ENCODE measurements at regions not wholly inside any gene's neighbourhood (a gene's known extent, or its start where the extent isn't known, plus 50 kb on each side); places are given as distances from the start of the nearest gene placed in this dataset.

GRCh38 chr9:106535439-106535838, 327.5 kb upstream of the ZNF462 start:
- H3K27ac ChIP-seq = no peak overlapping the region
- ATAC-seq (replicated peaks in 6 of 8) = no peak
- WGBS, 10 experiments = 0 to 71% (median 67%) methylated on average over 1 of the region's 1 CpG; no CpG with 5 or more reads in 5 of the 10 experiments
- H3K4me1 ChIP-seq (replicated peaks in 1 of 2) = no peaks in the 10 kb centered on the region
- no peak overlapping the region for H3K4me3 ChIP-seq
- in situ Hi-C loops (cut with MboI; ENCODE audit: low pct_unique_long_range_greater_than_20kb in 2 of 9, low sequenced_read_pairs in 9 of 9, unreplicated experiment in 9 of 9) = no loop called here

- WGBS, 10 experiments = 20 to 100% (median 88%) methylated on average over 1 to 6 of the region's 11 CpGs; no CpG with 5 or more reads in 2 of the 10 experiments
- ATAC-seq (replicated peaks in 6 of 8) = no peak
- no peak overlapping the region for H3K4me3 ChIP-seq
- no peaks in the 10 kb centered on the region for H3K4me1 ChIP-seq (replicated peaks in 1 of 2)
- no peak overlapping the region for H3K27ac ChIP-seq
- in situ Hi-C loops (cut with MboI; ENCODE audit: low pct_unique_long_range_greater_than_20kb in 2 of 9, low sequenced_read_pairs in 9 of 9, unreplicated experiment in 9 of 9) = no loop called here
Measured at GRCh38 chr9:106557996-106558667, 304.8 kb upstream of the ZNF462 start.

GRCh38 chr9:106560540-106560939, 302.4 kb upstream of the ZNF462 start:
- in situ Hi-C loops (cut with MboI; ENCODE audit: low pct_unique_long_range_greater_than_20kb in 2 of 9, low sequenced_read_pairs in 9 of 9, unreplicated experiment in 9 of 9) = no loop called here
- Histone ChIP-seq H3K27ac (no peak overlapping the region), H3K4me1 (replicated peaks in 1 of 2) (no peaks in the 10 kb centered on the region), H3K4me3 (no peak overlapping the region)
- ATAC-seq (replicated peaks in 6 of 8) = no peak
- 14 to 100% (median 100%) methylated on average over 1 of the region's 1 CpG; no CpG with 5 or more reads in 2 of the 10 experiments for WGBS, 10 experiments

GRCh38 chr9:106575823-106576222, 287.1 kb upstream of the ZNF462 start:
- H3K27ac ChIP-seq = peak overlapping the region; percentile 70 to 72
- H3K4me1 ChIP-seq (replicated peaks in 1 of 2) = peaks cover 8 to 15% of the 10 kb centered on the region in 2 donors
- WGBS, 10 experiments = 0 to 28% (median 20%) methylated on average over 1 to 5 of the region's 5 CpGs; no CpG with 5 or more reads in 4 of the 10 experiments
- no peak overlapping the region for H3K4me3 ChIP-seq
- in situ Hi-C loops (cut with MboI; ENCODE audit: low pct_unique_long_range_greater_than_20kb in 2 of 9, low sequenced_read_pairs in 9 of 9, unreplicated experiment in 9 of 9) = loop anchor here in 1 of 9 experiments (25.0 kb wide), 1 partner anchor 111 kb away; no protein-coding TSS in a partner anchor
- peak in 5 of 8 experiments; percentile 74 to 94 (median 89) for ATAC-seq (replicated peaks in 6 of 8)

GRCh38 chr9:106576232-106576760, 286.7 kb upstream of the ZNF462 start:
- H3K27ac ChIP-seq = peak overlapping the region; percentile 70 to 72

GRCh38 chr9:106577121-106577520, 285.8 kb upstream of the ZNF462 start:
- Histone ChIP-seq H3K4me3 (no peak overlapping the region), H3K27ac (no peak overlapping the region), H3K4me1 (replicated peaks in 1 of 2) (peaks cover 8 to 15% of the 10 kb centered on the region in 2 donors)
- ATAC-seq (replicated peaks in 6 of 8) = no peak
- in situ Hi-C loops (cut with MboI; ENCODE audit: low pct_unique_long_range_greater_than_20kb in 2 of 9, low sequenced_read_pairs in 9 of 9, unreplicated experiment in 9 of 9) = loop anchor here in 1 of 9 experiments (25.0 kb wide), 1 partner anchor 110 kb away; no protein-coding TSS in a partner anchor

More at GRCh38 chr9:106576232-106576760, 286.7 kb upstream of the ZNF462 start:
- Histone ChIP-seq H3K4me3 (no peak overlapping the region), H3K4me1 (replicated peaks in 1 of 2) (peaks cover 8 to 15% of the 10 kb centered on the region in 2 donors)
- ATAC-seq (replicated peaks in 6 of 8) = peak in 3 of 8 experiments; percentile 21 to 46 (median 35)
- WGBS, 10 experiments = 0 to 80% (median 33%) methylated on average over 1 to 5 of the region's 7 CpGs; no CpG with 5 or more reads in 3 of the 10 experiments
- in situ Hi-C loops (cut with MboI; ENCODE audit: low pct_unique_long_range_greater_than_20kb in 2 of 9, low sequenced_read_pairs in 9 of 9, unreplicated experiment in 9 of 9) = loop anchor here in 1 of 9 experiments (25.0 kb wide), 1 partner anchor 111 kb away; no protein-coding TSS in a partner anchor

- ATAC-seq (replicated peaks in 6 of 8) = no peak
- Histone ChIP-seq H3K4me3 (no peak overlapping the region), H3K27ac (no peak overlapping the region), H3K4me1 (replicated peaks in 1 of 2) (peaks cover 8 to 11% of the 10 kb centered on the region in 2 donors)
- in situ Hi-C loops (cut with MboI; ENCODE audit: low pct_unique_long_range_greater_than_20kb in 2 of 9, low sequenced_read_pairs in 9 of 9, unreplicated experiment in 9 of 9) = loop anchor here in 1 of 9 experiments (25.0 kb wide), 1 partner anchor 107 kb away; no protein-coding TSS in a partner anchor
- WGBS, 10 experiments = 0 to 100% (median 90%) methylated on average over 1 of the region's 1 CpG; no CpG with 5 or more reads in 4 of the 10 experiments
Measured at GRCh38 chr9:106580546-106580945, 282.4 kb upstream of the ZNF462 start.

- no peak overlapping the region for H3K4me3 ChIP-seq
- no peak overlapping the region for H3K27ac ChIP-seq
- in situ Hi-C loops (cut with MboI; ENCODE audit: low pct_unique_long_range_greater_than_20kb in 2 of 9, low sequenced_read_pairs in 9 of 9, unreplicated experiment in 9 of 9) = loop anchor here in 1 of 9 experiments (25.0 kb wide), 1 partner anchor 105 kb away; no protein-coding TSS in a partner anchor
- no peak for ATAC-seq (replicated peaks in 6 of 8)
- WGBS, 10 experiments = 0 to 100% (median 86%) methylated on average over 1 to 6 of the region's 6 CpGs; no CpG with 5 or more reads in 2 of the 10 experiments
- no peaks in the 10 kb centered on the region for H3K4me1 ChIP-seq (replicated peaks in 1 of 2)
Measured at GRCh38 chr9:106581973-106582372, 281.0 kb upstream of the ZNF462 start.

- Histone ChIP-seq H3K4me3 (no peak overlapping the region), H3K27ac (no peak overlapping the region), H3K4me1 (replicated peaks in 1 of 2) (peaks cover 0 to 6% of the 10 kb centered on the region in 2 donors)
- in situ Hi-C loops (cut with MboI; ENCODE audit: low pct_unique_long_range_greater_than_20kb in 2 of 9, low sequenced_read_pairs in 9 of 9, unreplicated experiment in 9 of 9) = loop anchor here in 1 of 9 experiments (25.0 kb wide), 1 partner anchor 104 kb away; no protein-coding TSS in a partner anchor
- no peak for ATAC-seq (replicated peaks in 6 of 8)
Measured at GRCh38 chr9:106583751-106584150, 279.2 kb upstream of the ZNF462 start.

- no peak overlapping the region for H3K4me3 ChIP-seq
- no peak overlapping the region for H3K27ac ChIP-seq
- H3K4me1 ChIP-seq (replicated peaks in 1 of 2) = peaks cover 0 to 7% of the 10 kb centered on the region in 2 donors
- peak in 4 of 8 experiments; percentile 11 to 60 (median 42) for ATAC-seq (replicated peaks in 6 of 8)
- in situ Hi-C loops (cut with MboI; ENCODE audit: low pct_unique_long_range_greater_than_20kb in 2 of 9, low sequenced_read_pairs in 9 of 9, unreplicated experiment in 9 of 9) = loop anchor here in 1 of 9 experiments (25.0 kb wide), 1 partner anchor 100 kb away; no protein-coding TSS in a partner anchor
- 0 to 92% (median 80%) methylated on average over 1 to 2 of the region's 2 CpGs; no CpG with 5 or more reads in 1 of the 10 experiments for WGBS, 10 experiments
Measured at GRCh38 chr9:106587042-106587441, 275.9 kb upstream of the ZNF462 start.

GRCh38 chr9:106588626-106589025, 274.3 kb upstream of the ZNF462 start:
- Histone ChIP-seq H3K27ac (no peak overlapping the region), H3K4me1 (replicated peaks in 1 of 2) (peaks cover 0 to 7% of the 10 kb centered on the region in 2 donors), H3K4me3 (no peak overlapping the region)
- peak in 5 of 8 experiments; percentile 87 to 89 (median 89) for ATAC-seq (replicated peaks in 6 of 8)
- 0 to 27% (median 14%) methylated on average over 1 to 5 of the region's 5 CpGs; no CpG with 5 or more reads in 3 of the 10 experiments for WGBS, 10 experiments
- in situ Hi-C loops (cut with MboI; ENCODE audit: low pct_unique_long_range_greater_than_20kb in 2 of 9, low sequenced_read_pairs in 9 of 9, unreplicated experiment in 9 of 9) = loop anchor here in 1 of 9 experiments (25.0 kb wide), 1 partner anchor 99 kb away; no protein-coding TSS in a partner anchor

GRCh38 chr9:106590759-106591505, 272.0 kb upstream of the ZNF462 start:
- WGBS, 10 experiments = 0 to 100% (median 85%) methylated on average over 1 to 4 of the region's 4 CpGs; no CpG with 5 or more reads in 1 of the 10 experiments
- in situ Hi-C loops (cut with MboI; ENCODE audit: low pct_unique_long_range_greater_than_20kb in 2 of 9, low sequenced_read_pairs in 9 of 9, unreplicated experiment in 9 of 9) = loop anchor here in 1 of 9 experiments (25.0 kb wide), 1 partner anchor 96 kb away; no protein-coding TSS in a partner anchor
- H3K27ac ChIP-seq = no peak overlapping the region
- H3K4me1 ChIP-seq (replicated peaks in 1 of 2) = peaks cover 0 to 7% of the 10 kb centered on the region in 2 donors
- ATAC-seq (replicated peaks in 6 of 8) = no peak
- H3K4me3 ChIP-seq = no peak overlapping the region

Measured in motor neuron (in vitro differentiated cells).